AML-193 (cell line): ENCODE measurements at regions not wholly inside any gene's neighbourhood (a gene's known extent, or its start where the extent isn't known, plus 50 kb on each side); places are given as distances from the start of the nearest gene placed in this dataset.
A peak's percentile ranks its signal among the peaks of the same experiment; 100 is the strongest.

Source experiments
- DNase-seq, 2 experiments: peaks; one replicate each; lab custom pipeline; 2025; lab: John Stamatoyannopoulos, UW

- DNase-seq, result no peak
Measured at GRCh38 chr10:3691482-3691881, 93.5 kb downstream of the KLF6 start.

DNA sequence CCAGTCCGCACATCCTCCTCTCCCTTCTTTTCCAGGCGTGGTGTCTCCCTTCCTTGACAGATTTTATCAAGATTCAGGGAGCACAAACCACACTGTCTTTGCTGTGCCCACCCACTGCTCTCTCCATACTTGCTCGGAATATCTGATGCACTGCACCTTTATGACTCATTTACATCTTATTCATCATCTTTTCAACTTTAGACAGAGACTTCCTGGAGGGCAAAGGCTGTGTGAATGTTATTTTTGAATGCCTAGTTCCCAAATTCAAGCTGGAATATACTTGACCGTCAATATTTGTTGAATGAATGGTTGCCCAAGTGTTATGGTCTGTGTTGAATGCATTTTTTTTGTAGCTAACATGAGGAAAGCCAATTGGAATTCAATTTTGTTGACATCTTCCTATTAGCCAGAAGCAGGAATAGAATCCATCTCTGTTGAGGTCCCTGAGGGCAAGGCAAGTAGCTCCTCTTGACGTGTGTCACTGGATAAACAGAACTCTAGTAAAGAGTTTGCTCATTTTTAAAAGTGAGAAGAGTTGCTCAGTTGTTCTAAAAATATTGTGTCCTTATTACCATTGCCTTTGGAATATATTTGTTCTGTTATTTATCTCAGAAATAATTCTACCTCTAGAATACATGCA is 95.0 kb downstream of the KLF6 start:
- no peak for DNase-seq

DNA sequence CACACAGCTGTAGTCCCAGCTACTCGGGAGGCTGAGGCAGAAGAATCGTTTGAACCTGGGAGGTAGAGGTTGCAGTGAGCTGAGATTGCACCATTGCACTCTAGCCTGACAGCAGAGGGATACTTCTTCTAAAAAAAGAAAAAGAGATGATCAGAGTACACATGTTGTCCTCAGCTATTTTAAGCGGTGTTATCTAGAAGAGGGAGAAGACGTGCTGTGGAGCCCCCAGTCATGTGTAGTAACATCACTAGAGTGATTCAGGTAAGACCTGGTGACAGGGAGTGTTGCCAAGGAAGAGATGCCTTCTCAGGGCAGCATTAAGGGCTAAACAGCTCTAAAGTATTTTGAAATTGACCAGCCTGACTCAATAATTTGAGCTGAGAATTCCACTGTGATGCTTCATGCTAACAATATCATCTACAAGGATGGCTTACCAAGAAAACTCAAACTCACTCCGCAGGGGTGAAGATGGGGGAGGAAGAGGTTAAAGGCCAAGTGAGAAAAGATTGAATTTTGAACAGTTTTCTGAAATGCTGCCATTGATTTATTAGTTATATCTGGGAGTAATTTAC is 97.4 kb downstream of the KLF6 start:
- no peak for DNase-seq

GRCh38 chr10:3685384-3685783 is 99.6 kb downstream of the KLF6 start:
- DNase-seq, result no peak

- no peak for DNase-seq
Measured at GRCh38 chr10:3684891-3685290, 100.1 kb downstream of the KLF6 start.

DNA sequence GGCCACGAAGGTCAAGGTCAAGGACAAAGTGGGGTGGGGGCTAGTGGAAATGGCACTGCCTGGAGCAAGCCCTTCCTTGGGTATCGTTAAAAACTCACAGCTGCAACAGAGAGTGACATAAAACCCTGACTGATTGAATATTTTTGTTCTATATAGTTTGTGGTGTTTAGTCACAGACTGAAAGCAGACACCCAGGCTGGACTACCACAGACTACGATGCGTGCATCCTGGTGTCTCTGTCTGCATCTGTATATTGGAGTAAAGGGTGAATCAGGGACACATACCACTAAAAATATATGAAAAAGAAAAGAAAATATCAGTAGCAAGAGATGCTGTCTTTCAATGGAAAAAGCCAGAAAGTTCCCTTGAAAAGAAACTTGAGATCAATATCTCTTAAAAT is 101.4 kb downstream of the KLF6 start:
- no peak for DNase-seq

DNA sequence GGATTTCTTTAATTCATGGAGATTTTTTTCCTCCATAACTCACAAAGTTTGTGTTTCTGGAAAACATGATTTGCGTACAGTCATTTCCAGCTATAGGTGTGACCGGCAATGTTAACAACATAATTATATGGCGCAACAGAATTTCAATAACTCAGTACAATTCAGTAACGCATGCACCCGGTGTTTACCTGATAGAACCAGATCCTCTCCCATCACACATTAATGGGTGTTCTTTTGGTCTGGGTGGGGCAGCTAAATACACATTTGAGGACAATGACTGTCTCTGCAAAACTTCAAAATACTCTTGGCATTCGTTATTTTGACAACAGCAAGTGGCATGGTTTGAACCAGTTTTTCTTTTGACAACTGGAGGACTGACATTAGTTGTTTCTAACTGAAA is 102.3 kb downstream of the KLF6 start:
- DNase-seq, result no peak

GRCh38 chr10:3681642-3682554 is 103.1 kb downstream of the KLF6 start:
- no peak for DNase-seq

GRCh38 chr10:3679950-3680629 is 104.9 kb downstream of the KLF6 start:
- DNase-seq, result no peak

DNA sequence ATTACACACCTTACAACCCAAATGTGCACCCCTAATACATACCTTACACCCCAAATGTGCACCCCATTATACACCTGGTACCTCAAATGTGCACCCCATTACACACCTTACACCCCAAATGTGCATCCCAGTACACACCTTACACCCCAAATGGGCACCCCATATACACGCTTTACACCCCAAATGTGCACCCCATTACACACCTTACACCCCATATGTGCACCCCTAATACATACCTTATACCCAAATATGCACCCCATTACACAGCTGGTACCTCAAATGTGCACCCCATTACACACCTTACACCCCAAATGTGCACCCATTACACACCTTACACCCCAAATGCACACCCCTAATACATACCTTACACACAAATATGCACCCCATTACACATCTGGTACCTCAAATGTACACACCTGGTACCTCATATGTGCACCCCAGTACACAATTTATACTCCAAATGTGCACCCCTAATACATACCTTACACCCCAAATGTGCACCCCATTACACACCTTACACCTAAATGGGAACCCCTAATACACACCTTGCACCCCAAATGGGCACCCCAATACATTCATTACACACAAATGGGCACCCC is 106.3 kb downstream of the KLF6 start:
- DNase-seq, result no peak

GRCh38 chr10:3676564-3676963 is 108.4 kb downstream of the KLF6 start:
- DNase-seq, result no peak

GRCh38 chr10:3672220-3672619 is 112.8 kb downstream of the KLF6 start:
- DNase-seq, result no peak

- DNase-seq, result no peak
Measured at GRCh38 chr10:3671386-3671955, 113.5 kb downstream of the KLF6 start.

DNA sequence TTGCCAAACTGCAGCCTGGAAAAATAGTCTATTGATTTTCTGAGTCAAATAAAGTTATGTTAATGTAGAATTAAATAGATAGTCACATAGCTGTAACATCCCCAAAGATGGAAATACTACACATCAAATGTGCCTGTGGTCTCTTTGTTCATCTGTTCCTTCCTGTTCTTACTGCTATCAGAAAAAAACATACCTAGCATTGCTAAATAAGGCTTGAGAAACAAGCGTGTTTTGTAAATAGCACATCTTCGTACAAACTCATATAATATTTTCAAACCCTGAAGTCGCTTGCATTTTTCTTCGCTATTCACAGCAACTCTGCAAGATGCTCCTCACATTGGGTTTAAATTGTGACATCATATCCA is 116.1 kb downstream of the KLF6 start:
- DNase-seq, result no peak

- peak in 1 of 2 experiments; percentile 20 for DNase-seq
Measured at GRCh38 chr10:3668276-3668965, 116.6 kb downstream of the KLF6 start.

GRCh38 chr10:3666525-3667302 is 118.3 kb downstream of the KLF6 start:
- peak; percentile 12 to 31 for DNase-seq

DNA sequence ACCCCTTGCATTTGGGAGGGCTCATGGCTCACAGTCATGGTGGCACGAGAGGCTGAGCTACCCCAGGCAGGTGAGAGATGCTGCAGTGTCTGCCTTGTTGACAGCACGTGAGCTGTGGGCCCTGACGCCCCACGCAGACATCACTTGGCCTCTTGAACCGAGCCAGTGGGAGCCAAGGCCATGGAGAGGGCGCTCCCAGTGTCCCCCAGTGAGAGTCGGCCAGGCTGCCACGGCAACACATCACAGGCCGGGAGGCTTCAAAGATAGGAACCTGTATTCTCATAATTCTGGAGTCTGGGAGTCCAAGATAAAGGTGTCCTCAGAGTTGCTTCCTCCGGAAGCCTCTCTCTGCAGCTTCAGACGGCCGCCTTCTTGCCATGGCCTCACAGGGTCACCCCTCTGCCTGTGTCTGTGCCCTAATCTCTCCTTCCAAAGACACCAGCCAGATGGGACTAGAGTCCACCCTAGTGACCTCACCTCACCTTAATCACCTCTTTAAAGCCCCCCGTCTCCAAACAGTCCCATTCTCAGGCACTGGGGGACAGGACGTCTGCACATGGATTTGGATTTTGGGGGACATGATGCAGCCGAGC is 119.6 kb downstream of the KLF6 start:
- DNase-seq, result no peak

GRCh38 chr10:3662775-3663174 is 122.2 kb downstream of the KLF6 start:
- DNase-seq, result no peak

- DNase-seq, result no peak
Measured at GRCh38 chr10:3661271-3661670, 123.7 kb downstream of the KLF6 start.

- DNase-seq, result no peak
Measured at GRCh38 chr10:3660753-3661152, 124.3 kb downstream of the KLF6 start.
